Progenitor cell of endocrine pancreas (in vitro differentiated cells): ENCODE measurements at regions not wholly inside any gene's neighbourhood (a gene's known extent, or its start where the extent isn't known, plus 50 kb on each side); places are given as distances from the start of the nearest gene placed in this dataset.

Experiments used
- DNase-seq: peaks from one replicate; pipeline ENCODE4 v3.0.0; 2021; ENCODE audit warnings: low spot score; ENCODE audit not compliant: unreplicated experiment
- H3K27ac Mint-ChIP-seq: 2 replicates; pipeline ENCODE4 v1.8.0; 2021; ENCODE audit warnings: mild to moderate bottlenecking, moderate library complexity, mixed read lengths
- H3K27me3 Mint-ChIP-seq: 2 replicates; pipeline ENCODE4 v1.8.0; 2021; ENCODE audit warnings: mixed read lengths
- H3K36me3 Mint-ChIP-seq: 2 replicates; pipeline ENCODE4 v1.8.0; 2022; ENCODE audit warnings: mixed read lengths; ENCODE audit not compliant: insufficient read depth
- H3K4me1 Mint-ChIP-seq: 2 replicates; pipeline ENCODE4 v1.8.0; 2021; ENCODE audit warnings: low read depth, mixed read lengths
- H3K4me3 Mint-ChIP-seq: 2 replicates; pipeline ENCODE4 v1.8.0; 2021; ENCODE audit warnings: low read depth, mild to moderate bottlenecking, moderate library complexity, mixed read lengths
- H3K9me3 Mint-ChIP-seq: 2 replicates; pipeline ENCODE4 v1.8.0; 2021; ENCODE audit warnings: low read depth, mixed read lengths
- TF ChIP-seq, protein P1 (sequence below): fragments of 200-600 bp; sonication (generic); IDR thresholded peaks from one replicate; pipeline ENCODE4 v1.5.0; 2021; ENCODE audit warnings: antibody characterized with exemption, mild to moderate bottlenecking; ENCODE audit not compliant: unreplicated experiment

DNA sequence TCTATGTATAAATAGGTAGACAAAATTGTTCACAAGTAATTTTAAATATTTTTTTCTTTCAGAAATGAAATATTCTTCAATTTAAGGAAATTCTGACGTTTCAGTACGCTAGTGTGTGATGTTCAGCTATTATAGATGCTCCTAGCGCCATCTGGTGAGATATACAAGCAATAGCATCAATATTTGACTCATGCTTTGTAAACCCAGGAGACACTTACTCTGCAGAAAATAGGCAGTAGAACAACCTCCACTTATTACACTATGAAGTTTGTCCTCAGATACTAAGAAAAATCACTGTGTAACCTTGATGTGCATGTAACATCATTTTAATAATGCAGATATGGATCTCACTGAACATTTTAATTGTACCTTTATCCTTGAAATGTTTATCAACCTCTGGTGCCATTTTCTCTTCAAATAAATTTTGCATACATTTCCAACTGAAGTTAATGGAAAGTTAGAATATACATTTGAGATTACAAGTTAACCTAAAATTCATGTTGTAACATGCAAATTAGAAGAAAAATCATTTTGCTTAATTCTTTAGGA lies 151.5 kb upstream of the FAM3C start:
- peaks cover 1% of the 10 kb centered on the region for H3K36me3 Mint-ChIP-seq
- no peaks in the 10 kb centered on the region for H3K27me3 Mint-ChIP-seq
- H3K9me3 Mint-ChIP-seq, result peaks cover 9% of the 10 kb centered on the region
- TF ChIP-seq, protein P1, sequence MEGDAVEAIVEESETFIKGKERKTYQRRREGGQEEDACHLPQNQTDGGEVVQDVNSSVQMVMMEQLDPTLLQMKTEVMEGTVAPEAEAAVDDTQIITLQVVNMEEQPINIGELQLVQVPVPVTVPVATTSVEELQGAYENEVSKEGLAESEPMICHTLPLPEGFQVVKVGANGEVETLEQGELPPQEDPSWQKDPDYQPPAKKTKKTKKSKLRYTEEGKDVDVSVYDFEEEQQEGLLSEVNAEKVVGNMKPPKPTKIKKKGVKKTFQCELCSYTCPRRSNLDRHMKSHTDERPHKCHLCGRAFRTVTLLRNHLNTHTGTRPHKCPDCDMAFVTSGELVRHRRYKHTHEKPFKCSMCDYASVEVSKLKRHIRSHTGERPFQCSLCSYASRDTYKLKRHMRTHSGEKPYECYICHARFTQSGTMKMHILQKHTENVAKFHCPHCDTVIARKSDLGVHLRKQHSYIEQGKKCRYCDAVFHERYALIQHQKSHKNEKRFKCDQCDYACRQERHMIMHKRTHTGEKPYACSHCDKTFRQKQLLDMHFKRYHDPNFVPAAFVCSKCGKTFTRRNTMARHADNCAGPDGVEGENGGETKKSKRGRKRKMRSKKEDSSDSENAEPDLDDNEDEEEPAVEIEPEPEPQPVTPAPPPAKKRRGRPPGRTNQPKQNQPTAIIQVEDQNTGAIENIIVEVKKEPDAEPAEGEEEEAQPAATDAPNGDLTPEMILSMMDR, result peak; percentile 85
- H3K27ac Mint-ChIP-seq, result no peak overlapping the region
- no peak for DNase-seq
- peaks cover 14% of the 10 kb centered on the region for H3K4me1 Mint-ChIP-seq
- no peak overlapping the region for H3K4me3 Mint-ChIP-seq

GRCh38 chr7:121546632-121547543 lies 150.8 kb upstream of the FAM3C start:
- H3K9me3 Mint-ChIP-seq, result peaks cover 9% of the 10 kb centered on the region
- H3K27me3 Mint-ChIP-seq, result no peaks in the 10 kb centered on the region
- no peak overlapping the region for H3K4me3 Mint-ChIP-seq
- H3K4me1 Mint-ChIP-seq, result peaks cover 14% of the 10 kb centered on the region
- H3K36me3 Mint-ChIP-seq, result peaks cover 1% of the 10 kb centered on the region
- DNase-seq, result no peak
- TF ChIP-seq, protein P1, result no peak
- no peak overlapping the region for H3K27ac Mint-ChIP-seq

DNA sequence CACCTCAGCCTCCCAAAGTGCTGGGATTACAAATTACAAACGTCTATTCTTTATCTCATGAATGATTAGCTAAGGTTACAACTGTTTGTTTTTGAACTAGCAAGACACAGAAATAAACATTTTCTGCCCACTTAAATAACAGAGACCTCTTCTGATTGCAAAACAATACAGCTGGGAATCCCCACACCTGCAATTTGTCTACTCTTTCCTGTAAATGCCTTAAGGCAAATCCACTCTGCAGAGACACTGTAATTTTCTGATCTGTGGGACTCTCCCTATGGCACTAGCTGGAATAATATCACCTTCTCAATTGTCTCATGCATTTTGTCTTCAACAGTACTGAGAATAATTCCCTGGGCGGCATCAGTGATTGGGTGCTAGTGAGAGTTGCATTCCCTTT lies 149.3 kb upstream of the FAM3C start:
- Mint-ChIP-seq H3K27ac (no peak overlapping the region), H3K36me3 (peaks cover 1% of the 10 kb centered on the region), H3K27me3 (no peaks in the 10 kb centered on the region), H3K4me3 (no peak overlapping the region), H3K4me1 (peaks cover 13% of the 10 kb centered on the region), H3K9me3 (peaks cover 9% of the 10 kb centered on the region)
- no peak for DNase-seq
- TF ChIP-seq, protein P1, result no peak

GRCh38 chr7:121544726-121545125 lies 148.6 kb upstream of the FAM3C start:
- no peak overlapping the region for H3K27ac Mint-ChIP-seq
- peaks cover 13% of the 10 kb centered on the region for H3K4me1 Mint-ChIP-seq
- H3K27me3 Mint-ChIP-seq, result no peaks in the 10 kb centered on the region
- H3K4me3 Mint-ChIP-seq, result no peak overlapping the region
- TF ChIP-seq, protein P1, result no peak
- no peak for DNase-seq
- peaks cover 1% of the 10 kb centered on the region for H3K36me3 Mint-ChIP-seq
- H3K9me3 Mint-ChIP-seq, result peaks cover 9% of the 10 kb centered on the region

- peaks cover 9% of the 10 kb centered on the region for H3K9me3 Mint-ChIP-seq
- peaks cover 13% of the 10 kb centered on the region for H3K4me1 Mint-ChIP-seq
- TF ChIP-seq, protein P1, result no peak
- DNase-seq, result no peak
- H3K27ac Mint-ChIP-seq, result no peak overlapping the region
- H3K4me3 Mint-ChIP-seq, result no peak overlapping the region
- peaks cover 1% of the 10 kb centered on the region for H3K36me3 Mint-ChIP-seq
- H3K27me3 Mint-ChIP-seq, result no peaks in the 10 kb centered on the region
Observed at GRCh38 chr7:121544238-121544637, 148.1 kb upstream of the FAM3C start.
